ENCODE measurements at regions not wholly inside any gene's neighbourhood (a gene's known extent, or its start where the extent isn't known, plus 50 kb on each side); places are given as distances from the start of the nearest gene placed in this dataset.

DNA sequence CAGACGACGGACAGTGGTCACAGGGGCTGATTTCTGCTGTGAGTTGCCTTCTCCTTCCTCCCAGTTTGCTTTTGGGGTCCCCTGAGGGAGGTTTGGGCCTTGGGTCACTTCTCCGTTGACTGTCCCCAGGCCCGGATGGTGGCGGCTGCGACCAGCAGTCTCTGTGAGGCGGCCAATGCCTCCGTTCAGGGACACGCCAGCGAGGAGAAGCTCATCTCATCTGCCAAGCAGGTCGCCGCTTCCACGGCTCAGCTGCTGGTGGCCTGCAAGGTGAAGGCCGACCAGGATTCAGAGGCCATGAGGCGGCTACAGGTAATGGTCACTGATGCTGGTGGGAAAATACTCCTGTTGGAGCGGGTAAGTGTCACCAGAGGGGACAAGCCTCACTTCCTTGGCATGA lies 206.8 kb upstream of the TPM1 start:
- Histone ChIP-seq H3K27ac (ENCODE audit: low read length) (no peak overlapping the region), H3K36me3 (replicated peaks; ENCODE audit: insufficient read depth, low read length) (no peaks in the 10 kb centered on the region), H3K9me2 (replicated peaks; ENCODE audit: insufficient read depth, low read length) (no peaks in the 10 kb centered on the region), H3K27me3 (replicated peaks; ENCODE audit: insufficient read depth, low read length) (no peaks in the 10 kb centered on the region), H3K79me2 (ENCODE audit: low read length) (no peaks in the 10 kb centered on the region), H3K4me3 (ENCODE audit: low read length) (no peak overlapping the region), H3F3A (ENCODE audit: insufficient read depth, low read length) (no peaks in the 10 kb centered on the region), H4K20me1 (ENCODE audit: insufficient read depth, low read length) (no peaks in the 10 kb centered on the region), H3K4me1 (ENCODE audit: low read length) (no peaks in the 10 kb centered on the region), H3K4me2 (ENCODE audit: low read depth, low read length) (no peak overlapping the region), H2AFZ (ENCODE audit: low read length) (no peak overlapping the region), H3K9me3 (replicated peaks; ENCODE audit: insufficient read depth, low read length) (no peaks in the 10 kb centered on the region), H3K9ac (ENCODE audit: low read length) (no peak overlapping the region)
- no peak for TF ChIP-seq EZH2phosphoT487 (IDR thresholded peaks at IDR 0.05; ENCODE audit: low read length)
- no peak for TF ChIP-seq EZH2 (optimal IDR thresholded peaks at IDR 0.05; ENCODE audit: low read depth, low read length)
- TF ChIP-seq, protein P1, sequence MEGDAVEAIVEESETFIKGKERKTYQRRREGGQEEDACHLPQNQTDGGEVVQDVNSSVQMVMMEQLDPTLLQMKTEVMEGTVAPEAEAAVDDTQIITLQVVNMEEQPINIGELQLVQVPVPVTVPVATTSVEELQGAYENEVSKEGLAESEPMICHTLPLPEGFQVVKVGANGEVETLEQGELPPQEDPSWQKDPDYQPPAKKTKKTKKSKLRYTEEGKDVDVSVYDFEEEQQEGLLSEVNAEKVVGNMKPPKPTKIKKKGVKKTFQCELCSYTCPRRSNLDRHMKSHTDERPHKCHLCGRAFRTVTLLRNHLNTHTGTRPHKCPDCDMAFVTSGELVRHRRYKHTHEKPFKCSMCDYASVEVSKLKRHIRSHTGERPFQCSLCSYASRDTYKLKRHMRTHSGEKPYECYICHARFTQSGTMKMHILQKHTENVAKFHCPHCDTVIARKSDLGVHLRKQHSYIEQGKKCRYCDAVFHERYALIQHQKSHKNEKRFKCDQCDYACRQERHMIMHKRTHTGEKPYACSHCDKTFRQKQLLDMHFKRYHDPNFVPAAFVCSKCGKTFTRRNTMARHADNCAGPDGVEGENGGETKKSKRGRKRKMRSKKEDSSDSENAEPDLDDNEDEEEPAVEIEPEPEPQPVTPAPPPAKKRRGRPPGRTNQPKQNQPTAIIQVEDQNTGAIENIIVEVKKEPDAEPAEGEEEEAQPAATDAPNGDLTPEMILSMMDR (IDR thresholded peaks at IDR 0.05; ENCODE audit: low read length): no peak
- no peak for DNase-seq

DNA sequence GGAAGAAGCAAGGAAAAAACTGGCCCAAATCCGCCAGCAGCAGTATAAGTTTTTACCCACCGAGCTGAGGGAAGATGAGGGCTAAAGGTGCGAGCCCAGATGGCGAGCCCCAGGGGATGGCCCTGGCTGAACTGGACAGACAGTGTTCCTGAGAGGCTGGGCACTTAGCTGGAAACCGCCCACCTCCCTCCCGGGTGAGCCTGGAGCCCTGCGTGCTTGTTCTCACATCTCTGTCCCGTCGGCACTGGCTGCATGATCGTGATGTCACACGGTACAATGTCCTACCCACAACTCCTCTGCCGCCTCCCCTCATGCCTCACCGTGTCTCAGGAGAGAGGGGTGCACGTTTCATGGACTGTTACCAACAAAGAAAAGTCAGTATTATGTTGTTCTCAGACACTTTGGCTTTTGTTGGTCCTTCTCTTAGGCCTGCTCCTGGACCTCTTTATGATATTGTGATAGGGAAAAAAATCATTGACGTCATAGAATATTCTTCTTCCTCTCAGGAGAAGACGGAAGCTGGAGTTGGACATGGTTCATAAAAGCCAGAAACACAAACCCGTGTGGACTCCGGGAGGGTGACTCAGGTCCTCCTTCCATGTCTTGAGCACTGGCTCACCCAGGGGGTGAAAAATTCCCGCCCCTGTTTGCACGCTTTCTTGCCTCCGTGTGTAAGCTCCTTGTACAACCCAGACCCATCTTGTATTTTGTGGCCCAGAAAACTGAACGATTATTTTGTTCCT lies 201.8 kb upstream of the TPM1 start:
- no peaks in the 10 kb centered on the region for H3K27me3 ChIP-seq (replicated peaks; ENCODE audit: insufficient read depth, low read length)
- TF ChIP-seq EZH2phosphoT487 (IDR thresholded peaks at IDR 0.05; ENCODE audit: low read length) (no peak), EZH2 (optimal IDR thresholded peaks at IDR 0.05; ENCODE audit: low read depth, low read length) (no peak)
- TF ChIP-seq, protein P1 (IDR thresholded peaks at IDR 0.05; ENCODE audit: low read length): no peak
- H3K9me2 ChIP-seq (replicated peaks; ENCODE audit: insufficient read depth, low read length): no peaks in the 10 kb centered on the region
- H3K79me2 ChIP-seq (ENCODE audit: low read length): no peaks in the 10 kb centered on the region
- DNase-seq: no peak
- H3K4me1 ChIP-seq (ENCODE audit: low read length): no peaks in the 10 kb centered on the region
- no peak overlapping the region for H3K27ac ChIP-seq (ENCODE audit: low read length)
- H3F3A ChIP-seq (ENCODE audit: insufficient read depth, low read length): no peaks in the 10 kb centered on the region
- H3K4me3 ChIP-seq (ENCODE audit: low read length): no peak overlapping the region
- no peak overlapping the region for H3K4me2 ChIP-seq (ENCODE audit: low read depth, low read length)
- H4K20me1 ChIP-seq (ENCODE audit: insufficient read depth, low read length): no peaks in the 10 kb centered on the region
- H3K9ac ChIP-seq (ENCODE audit: low read length): no peak overlapping the region
- H3K36me3 ChIP-seq (replicated peaks; ENCODE audit: insufficient read depth, low read length): no peaks in the 10 kb centered on the region
- no peak overlapping the region for H2AFZ ChIP-seq (ENCODE audit: low read length)
- no peaks in the 10 kb centered on the region for H3K9me3 ChIP-seq (replicated peaks; ENCODE audit: insufficient read depth, low read length)

DNA sequence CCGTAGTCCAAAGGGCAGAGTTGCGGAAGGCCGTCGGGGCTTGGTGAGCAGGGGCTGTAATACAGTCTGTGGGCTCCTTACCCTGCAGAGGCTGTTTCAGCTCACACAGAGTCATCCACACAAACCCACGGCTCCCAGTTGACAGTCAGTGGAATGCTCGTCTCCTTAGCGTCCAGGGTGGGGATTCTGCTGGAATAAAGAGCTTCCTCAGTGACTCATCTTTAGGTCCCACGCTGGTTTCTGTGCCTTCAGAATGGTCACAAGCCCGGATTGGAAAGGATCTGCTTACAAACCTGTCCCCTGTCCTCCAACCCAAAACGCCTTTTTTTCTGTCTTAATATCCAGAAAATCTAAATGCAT lies 201.3 kb upstream of the TPM1 start:
- no peaks in the 10 kb centered on the region for H3K79me2 ChIP-seq (ENCODE audit: low read length)
- no peaks in the 10 kb centered on the region for H3K9me3 ChIP-seq (replicated peaks; ENCODE audit: insufficient read depth, low read length)
- H3K4me2 ChIP-seq (ENCODE audit: low read depth, low read length): no peak overlapping the region
- H2AFZ ChIP-seq (ENCODE audit: low read length): no peak overlapping the region
- H3K9me2 ChIP-seq (replicated peaks; ENCODE audit: insufficient read depth, low read length): no peaks in the 10 kb centered on the region
- H3K27ac ChIP-seq (ENCODE audit: low read length): no peak overlapping the region
- DNase-seq: no peak
- no peaks in the 10 kb centered on the region for H3F3A ChIP-seq (ENCODE audit: insufficient read depth, low read length)
- TF ChIP-seq EZH2 (optimal IDR thresholded peaks at IDR 0.05; ENCODE audit: low read depth, low read length): no peak
- no peak for TF ChIP-seq EZH2phosphoT487 (IDR thresholded peaks at IDR 0.05; ENCODE audit: low read length)
- H3K9ac ChIP-seq (ENCODE audit: low read length): no peak overlapping the region
- no peaks in the 10 kb centered on the region for H3K36me3 ChIP-seq (replicated peaks; ENCODE audit: insufficient read depth, low read length)
- H3K27me3 ChIP-seq (replicated peaks; ENCODE audit: insufficient read depth, low read length): no peaks in the 10 kb centered on the region
- no peaks in the 10 kb centered on the region for H4K20me1 ChIP-seq (ENCODE audit: insufficient read depth, low read length)
- no peak overlapping the region for H3K4me3 ChIP-seq (ENCODE audit: low read length)
- H3K4me1 ChIP-seq (ENCODE audit: low read length): no peaks in the 10 kb centered on the region

DNA sequence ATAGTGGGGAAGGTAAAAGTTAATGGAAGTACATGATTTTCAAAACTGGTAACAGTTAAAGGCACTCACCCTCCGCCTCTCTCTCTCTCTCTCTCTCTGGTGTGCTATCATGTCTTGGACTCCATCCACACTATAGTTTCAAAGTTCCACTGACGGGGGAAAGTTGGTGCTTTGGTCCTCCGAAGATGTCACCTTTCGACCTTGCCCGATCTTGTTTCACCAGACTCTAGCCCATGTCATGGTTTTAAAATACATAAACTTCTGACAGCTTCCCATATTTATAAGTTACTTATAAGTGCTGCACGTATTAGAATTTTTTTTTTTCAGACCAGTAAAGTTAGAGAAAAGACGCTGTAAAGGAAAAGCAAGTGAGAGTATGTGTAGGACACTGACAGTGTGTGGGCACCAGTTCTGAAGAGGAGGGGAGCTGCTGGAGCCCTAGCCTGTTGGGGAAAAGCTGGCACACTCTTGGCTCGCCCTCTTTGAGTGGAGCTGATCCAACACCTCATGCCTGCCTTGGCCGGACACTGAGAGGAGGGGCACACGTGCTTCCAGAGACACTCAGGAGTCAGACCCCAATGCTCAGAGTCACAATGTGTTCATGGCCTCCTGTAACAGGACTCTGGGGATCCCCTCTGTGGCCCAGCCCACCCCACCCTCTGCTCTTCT lies 200.5 kb upstream of the TPM1 start:
- Histone ChIP-seq H3F3A (ENCODE audit: insufficient read depth, low read length) (no peaks in the 10 kb centered on the region), H3K9me3 (replicated peaks; ENCODE audit: insufficient read depth, low read length) (no peaks in the 10 kb centered on the region), H3K27ac (ENCODE audit: low read length) (no peak overlapping the region), H3K4me3 (ENCODE audit: low read length) (no peak overlapping the region), H3K36me3 (replicated peaks; ENCODE audit: insufficient read depth, low read length) (no peaks in the 10 kb centered on the region), H3K27me3 (replicated peaks; ENCODE audit: insufficient read depth, low read length) (no peaks in the 10 kb centered on the region), H2AFZ (ENCODE audit: low read length) (no peak overlapping the region), H4K20me1 (ENCODE audit: insufficient read depth, low read length) (no peaks in the 10 kb centered on the region), H3K79me2 (ENCODE audit: low read length) (no peaks in the 10 kb centered on the region), H3K4me2 (ENCODE audit: low read depth, low read length) (no peak overlapping the region), H3K9ac (ENCODE audit: low read length) (no peak overlapping the region), H3K9me2 (replicated peaks; ENCODE audit: insufficient read depth, low read length) (no peaks in the 10 kb centered on the region), H3K4me1 (ENCODE audit: low read length) (no peaks in the 10 kb centered on the region)
- DNase-seq: no peak
- TF ChIP-seq, protein P1 (IDR thresholded peaks at IDR 0.05; ENCODE audit: low read length): no peak
- TF ChIP-seq EZH2 (optimal IDR thresholded peaks at IDR 0.05; ENCODE audit: low read depth, low read length): no peak
- TF ChIP-seq EZH2phosphoT487 (IDR thresholded peaks at IDR 0.05; ENCODE audit: low read length): no peak

Measured in MM.1S (cell line).